ENCODE measurements at regions not wholly inside any gene's neighbourhood (a gene's known extent, or its start where the extent isn't known, plus 50 kb on each side); places are given as distances from the start of the nearest gene placed in this dataset.

DNA sequence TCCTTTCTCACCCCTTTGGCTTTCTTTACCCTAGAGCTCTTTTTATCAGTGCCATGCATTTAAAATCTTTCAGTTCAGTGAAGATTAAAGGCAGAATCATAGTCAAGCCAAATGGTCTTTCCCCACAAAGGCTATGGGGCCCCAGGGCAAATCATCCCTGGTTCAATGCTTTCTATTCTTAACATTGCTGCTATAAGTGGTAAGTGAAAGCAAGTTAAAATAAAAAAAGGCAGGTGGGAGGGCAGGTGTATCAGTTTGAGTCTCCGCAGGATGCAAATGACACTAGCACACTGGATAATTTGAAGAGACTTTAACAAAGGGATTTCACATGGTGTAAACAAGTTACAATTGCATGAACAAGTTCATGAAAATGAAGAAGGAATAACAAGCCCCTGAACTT lies 757.4 kb downstream of the SATB2 start:
- BruUV-seq (replicated peaks), result no TSS peak
- POLR2A ChIA-PET, result no interaction called here
- Histone ChIP-seq H3K27me3 (ENCODE audit: control insufficient read depth in 2 of 2, insufficient read depth in 2 of 2, low read length in 2 of 2) (no peaks in the 10 kb centered on the region), H2AFZ (ENCODE audit: low read depth, low read length) (no peak overlapping the region), H3K9ac (replicated peaks; ENCODE audit: extremely low read depth, insufficient read depth, low read length) (no peak overlapping the region), H3K27ac (ENCODE audit: insufficient read depth, low read depth, low read length) (no peak overlapping the region), H4K20me1 (replicated peaks; ENCODE audit: control insufficient read depth, extremely low read depth, insufficient read depth, low read length) (no peaks in the 10 kb centered on the region), H3K4me3 (replicated peaks in 1 of 3; ENCODE audit: insufficient read depth in 1 of 3, low read depth in 1 of 3, low read length in 3 of 3) (no peak overlapping the region), H3K9me3 (replicated peaks; ENCODE audit: control insufficient read depth, insufficient read depth, low read length) (peaks cover 3% of the 10 kb centered on the region), H3K9me1 (replicated peaks; ENCODE audit: control insufficient read depth, extremely low read depth, insufficient read depth, low read length) (no peaks in the 10 kb centered on the region), H3K4me1 (ENCODE audit: control insufficient read depth, extremely low read depth, insufficient read depth, low read length) (no peaks in the 10 kb centered on the region), H3K36me3 (ENCODE audit: control insufficient read depth in 2 of 2, extremely low read depth in 1 of 2, insufficient read depth in 2 of 2, low read length in 2 of 2) (no peaks in the 10 kb centered on the region), H3K4me2 (ENCODE audit: insufficient read depth, low read length) (no peak overlapping the region), H3K79me2 (ENCODE audit: control insufficient read depth, insufficient read depth, low read length) (no peaks in the 10 kb centered on the region)
- TF ChIP-seq, protein P1, sequence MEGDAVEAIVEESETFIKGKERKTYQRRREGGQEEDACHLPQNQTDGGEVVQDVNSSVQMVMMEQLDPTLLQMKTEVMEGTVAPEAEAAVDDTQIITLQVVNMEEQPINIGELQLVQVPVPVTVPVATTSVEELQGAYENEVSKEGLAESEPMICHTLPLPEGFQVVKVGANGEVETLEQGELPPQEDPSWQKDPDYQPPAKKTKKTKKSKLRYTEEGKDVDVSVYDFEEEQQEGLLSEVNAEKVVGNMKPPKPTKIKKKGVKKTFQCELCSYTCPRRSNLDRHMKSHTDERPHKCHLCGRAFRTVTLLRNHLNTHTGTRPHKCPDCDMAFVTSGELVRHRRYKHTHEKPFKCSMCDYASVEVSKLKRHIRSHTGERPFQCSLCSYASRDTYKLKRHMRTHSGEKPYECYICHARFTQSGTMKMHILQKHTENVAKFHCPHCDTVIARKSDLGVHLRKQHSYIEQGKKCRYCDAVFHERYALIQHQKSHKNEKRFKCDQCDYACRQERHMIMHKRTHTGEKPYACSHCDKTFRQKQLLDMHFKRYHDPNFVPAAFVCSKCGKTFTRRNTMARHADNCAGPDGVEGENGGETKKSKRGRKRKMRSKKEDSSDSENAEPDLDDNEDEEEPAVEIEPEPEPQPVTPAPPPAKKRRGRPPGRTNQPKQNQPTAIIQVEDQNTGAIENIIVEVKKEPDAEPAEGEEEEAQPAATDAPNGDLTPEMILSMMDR (IDR thresholded peaks at IDR 0.05; ENCODE audit: extremely low read depth in 1 of 2, insufficient read depth in 1 of 2, low read depth in 1 of 2, low read length in 2 of 2), result no peak
- no peak for TF ChIP-seq POLR2A (IDR thresholded peaks at IDR 0.05; ENCODE audit: low read depth, low read length)
- no peak for DNase-seq (ENCODE audit: low read depth, low spot score)
- intact Hi-C loops (cut with micrococcal nuclease), result no loop called here
- no peak for FAIRE-seq
- CTCF ChIA-PET, result no interaction called here
- dilution Hi-C loops (cut with MboI; ENCODE audit: extremely low pct_ligation_motif_present, low sequenced_read_pairs), result no loop called here

DNA sequence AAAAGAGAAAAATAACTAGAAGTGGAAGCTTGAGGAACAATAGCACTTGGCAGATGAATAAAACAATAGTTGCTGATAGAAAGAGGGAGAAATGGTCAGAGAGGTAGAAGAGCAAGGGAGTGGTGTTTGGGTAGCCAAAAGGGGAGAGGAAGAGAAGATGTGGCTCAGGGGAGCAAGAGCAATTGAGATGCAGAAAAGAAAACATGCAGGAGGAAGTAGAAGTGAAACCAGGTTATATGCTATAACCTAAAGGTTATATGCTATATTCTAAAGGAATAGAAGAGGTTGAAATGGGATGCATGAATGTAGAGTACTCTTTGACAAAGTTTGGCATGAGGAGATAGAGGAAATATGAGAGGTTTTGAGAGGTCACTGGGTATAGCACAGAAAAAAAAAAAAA lies 759.5 kb downstream of the SATB2 start:
- Histone ChIP-seq H4K20me1 (replicated peaks; ENCODE audit: control insufficient read depth, extremely low read depth, insufficient read depth, low read length) (no peaks in the 10 kb centered on the region), H3K4me1 (ENCODE audit: control insufficient read depth, extremely low read depth, insufficient read depth, low read length) (no peaks in the 10 kb centered on the region), H3K9ac (replicated peaks; ENCODE audit: extremely low read depth, insufficient read depth, low read length) (no peak overlapping the region), H3K4me3 (replicated peaks in 1 of 3; ENCODE audit: insufficient read depth in 1 of 3, low read depth in 1 of 3, low read length in 3 of 3) (no peak overlapping the region), H3K27me3 (ENCODE audit: control insufficient read depth in 2 of 2, insufficient read depth in 2 of 2, low read length in 2 of 2) (no peaks in the 10 kb centered on the region), H3K9me3 (replicated peaks; ENCODE audit: control insufficient read depth, insufficient read depth, low read length) (no peaks in the 10 kb centered on the region), H2AFZ (ENCODE audit: low read depth, low read length) (no peak overlapping the region), H3K27ac (ENCODE audit: insufficient read depth, low read depth, low read length) (no peak overlapping the region), H3K9me1 (replicated peaks; ENCODE audit: control insufficient read depth, extremely low read depth, insufficient read depth, low read length) (no peaks in the 10 kb centered on the region), H3K36me3 (ENCODE audit: control insufficient read depth in 2 of 2, extremely low read depth in 1 of 2, insufficient read depth in 2 of 2, low read length in 2 of 2) (no peaks in the 10 kb centered on the region), H3K4me2 (ENCODE audit: insufficient read depth, low read length) (no peak overlapping the region), H3K79me2 (ENCODE audit: control insufficient read depth, insufficient read depth, low read length) (no peaks in the 10 kb centered on the region)
- DNase-seq (ENCODE audit: low read depth, low spot score) (no peak), FAIRE-seq (no peak)
- dilution Hi-C loops (cut with MboI; ENCODE audit: extremely low pct_ligation_motif_present, low sequenced_read_pairs) (no loop called here), intact Hi-C loops (cut with micrococcal nuclease) (loop anchor here (10.0 kb wide), 1 partner anchor 73 kb away; no protein-coding TSS in a partner anchor)
- BruUV-seq (replicated peaks), result no TSS peak
- ChIA-PET POLR2A (no interaction called here), CTCF (no interaction called here)
- no peak for TF ChIP-seq FOS (IDR thresholded peaks at IDR 0.05; ENCODE audit: borderline replicate concordance, insufficient read depth, low read length)
- no peak for TF ChIP-seq JUN (IDR thresholded peaks at IDR 0.05; ENCODE audit: borderline replicate concordance, insufficient read depth, insufficient read length, low read depth)
- no peak for TF ChIP-seq POLR2AphosphoS5 (IDR thresholded peaks at IDR 0.05; ENCODE audit: insufficient read depth, low read depth, low read length)
- TF ChIP-seq POLR2A (IDR thresholded peaks at IDR 0.05; ENCODE audit: low read depth, low read length), result no peak
- TF ChIP-seq, protein P1 (IDR thresholded peaks at IDR 0.05; ENCODE audit: extremely low read depth in 1 of 2, insufficient read depth in 1 of 2, low read depth in 1 of 2, low read length in 2 of 2), result no peak
- TF ChIP-seq EZH2 (IDR thresholded peaks at IDR 0.05; ENCODE audit: borderline replicate concordance, low read depth, low read length, severe bottlenecking), result no peak
- TF ChIP-seq MYC (IDR thresholded peaks at IDR 0.05; ENCODE audit: low read depth, low read length), result no peak
- TF ChIP-seq, protein P2, sequence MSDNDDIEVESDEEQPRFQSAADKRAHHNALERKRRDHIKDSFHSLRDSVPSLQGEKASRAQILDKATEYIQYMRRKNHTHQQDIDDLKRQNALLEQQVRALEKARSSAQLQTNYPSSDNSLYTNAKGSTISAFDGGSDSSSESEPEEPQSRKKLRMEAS (IDR thresholded peaks at IDR 0.05; ENCODE audit: insufficient read depth, insufficient read length), result no peak
- TF ChIP-seq GATA2 (IDR thresholded peaks at IDR 0.05; ENCODE audit: insufficient read depth, insufficient read length, low read depth, low read length), result no peak
